ENCODE measurements at regions not wholly inside any gene's neighbourhood (a gene's known extent, or its start where the extent isn't known, plus 50 kb on each side); places are given as distances from the start of the nearest gene placed in this dataset.

DNA sequence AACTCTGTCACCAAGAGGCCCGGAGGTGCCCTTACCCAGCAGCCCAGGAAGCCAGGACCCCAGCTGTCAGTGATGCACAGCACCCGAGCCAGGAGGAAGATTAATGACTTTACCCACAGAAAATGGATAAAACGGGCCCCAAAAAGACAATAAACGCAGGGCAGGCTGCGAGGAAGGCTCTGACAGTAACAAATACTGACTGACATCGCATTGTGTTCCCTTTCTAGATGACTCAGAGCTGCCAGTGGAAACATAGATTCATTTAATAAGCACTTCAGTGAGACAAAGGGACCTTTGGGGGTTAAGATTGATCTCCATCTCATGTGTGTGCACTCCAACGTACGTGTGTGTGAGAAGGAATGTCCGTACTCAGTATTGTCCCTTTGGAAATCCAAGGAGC lies 225.3 kb upstream of the PPP2R3A start:
- DNase-seq (ENCODE audit: low spot score), result no peak

DNA sequence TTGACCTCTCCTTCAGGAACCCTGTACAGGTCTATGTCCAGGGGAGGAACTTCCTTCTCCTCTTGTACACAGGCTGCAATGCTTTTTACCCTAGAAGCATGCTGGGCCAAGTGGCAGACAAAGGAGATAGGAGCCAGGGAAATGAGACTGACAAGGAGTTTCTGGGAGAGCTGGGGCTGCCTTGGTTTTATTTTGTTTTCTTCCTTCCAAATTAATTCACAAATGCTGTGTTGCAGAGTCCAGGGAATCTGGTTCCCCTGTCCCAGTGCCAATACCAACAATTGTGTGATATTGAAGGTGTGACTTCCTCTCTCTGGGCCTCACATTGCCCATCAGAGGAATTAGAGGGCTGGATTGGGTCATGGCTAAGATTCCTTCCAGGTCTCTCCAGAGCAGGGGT lies 224.8 kb upstream of the PPP2R3A start:
- DNase-seq (ENCODE audit: low spot score), result no peak

DNA sequence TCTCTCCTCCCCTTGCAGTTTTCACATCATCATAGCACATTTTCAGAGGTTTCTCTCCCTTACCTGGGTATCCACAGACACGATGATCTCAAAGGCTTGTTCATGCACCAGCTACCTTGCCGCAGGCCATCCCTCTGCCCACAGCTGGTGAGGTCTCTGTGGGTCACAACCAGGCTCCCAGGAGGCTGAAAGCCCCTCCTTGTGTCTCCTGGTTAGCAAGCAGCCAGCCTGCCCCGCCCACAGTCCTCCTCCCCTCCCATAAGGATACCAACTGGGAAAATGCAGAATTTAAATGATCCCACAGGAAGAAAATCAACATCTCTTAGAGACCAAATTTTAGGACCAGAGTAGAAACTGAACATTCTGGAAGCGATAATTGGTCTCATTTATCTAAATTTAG lies 213.5 kb upstream of the PPP2R3A start:
- no peak for DNase-seq (ENCODE audit: low spot score)

DNA sequence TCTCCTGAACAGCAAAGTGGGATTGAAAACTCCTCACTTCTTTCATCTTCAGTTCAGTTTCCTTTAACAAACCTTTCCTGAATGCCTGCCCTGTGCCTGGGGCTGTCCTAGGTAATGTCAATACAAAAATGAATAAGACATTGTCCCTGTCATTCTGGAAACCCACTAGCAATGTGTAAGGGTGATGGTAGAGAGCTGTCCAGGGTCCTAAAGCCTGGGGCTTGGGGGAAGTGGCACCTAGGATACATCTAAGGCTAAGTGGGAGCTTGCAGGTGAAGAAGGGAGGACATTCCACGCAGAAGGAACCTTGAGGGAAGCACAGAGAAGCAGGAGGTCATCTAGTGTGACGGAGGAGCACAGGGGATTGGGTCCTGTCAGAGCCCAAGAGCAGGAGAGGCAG lies 212.7 kb upstream of the PPP2R3A start:
- no peak for DNase-seq (ENCODE audit: low spot score)

DNA sequence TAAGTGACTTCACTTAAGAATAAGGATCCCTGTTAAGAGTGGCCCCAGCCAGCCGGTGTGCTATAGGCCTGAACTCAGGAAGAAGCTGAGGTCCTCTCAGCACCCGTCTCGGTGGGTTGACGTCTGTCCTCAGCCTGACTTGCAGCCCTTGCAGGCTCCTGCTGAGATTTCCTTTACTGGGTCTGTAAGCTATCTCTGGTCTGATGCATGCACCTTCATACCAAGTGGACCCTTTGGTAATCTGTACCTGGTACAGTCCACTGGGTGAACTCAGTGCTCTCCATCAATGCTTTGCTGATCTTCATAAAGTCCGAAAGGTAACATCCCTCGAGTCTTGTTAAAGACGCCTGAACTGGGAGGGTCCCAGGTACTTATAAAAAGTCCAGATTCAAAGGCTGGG lies 212.0 kb upstream of the PPP2R3A start:
- DNase-seq (ENCODE audit: low spot score), result no peak

DNA sequence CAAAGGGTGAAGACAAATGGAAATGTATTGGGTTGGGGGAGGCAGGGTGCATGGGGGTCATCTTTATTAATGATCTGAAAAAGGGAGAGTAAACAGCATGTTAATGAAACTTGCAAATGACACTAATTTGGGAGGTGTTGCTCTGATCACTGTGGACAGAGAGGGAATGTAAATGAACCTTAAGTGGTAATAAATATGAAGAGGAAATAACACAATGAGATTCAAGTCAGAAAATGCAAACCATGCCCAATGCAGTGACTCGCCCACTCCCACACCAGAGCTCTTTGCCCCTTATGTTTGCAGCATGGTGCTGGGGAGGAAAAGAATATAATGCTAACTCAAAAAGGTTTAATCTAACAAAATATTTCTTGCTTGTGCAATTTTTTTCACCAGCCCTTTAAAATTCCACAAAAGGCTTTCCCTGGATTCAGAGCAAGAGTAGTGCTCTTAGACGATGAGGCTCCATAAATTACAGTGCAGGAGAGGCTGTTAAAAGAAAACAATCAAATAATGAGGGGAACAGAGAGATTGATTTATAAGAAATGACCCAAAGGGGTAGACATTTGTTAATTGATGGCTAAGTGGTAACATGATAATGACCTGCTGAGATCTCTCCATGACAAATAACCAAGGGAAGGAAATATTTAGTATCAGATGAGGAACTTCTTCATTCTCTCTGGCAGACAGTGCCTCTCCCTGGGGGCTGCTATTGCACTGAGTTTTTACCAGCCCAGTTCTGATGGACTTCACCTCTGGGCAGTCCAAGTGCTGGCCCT lies 210.0 kb upstream of the PPP2R3A start:
- DNase-seq (ENCODE audit: low spot score), result no peak

DNA sequence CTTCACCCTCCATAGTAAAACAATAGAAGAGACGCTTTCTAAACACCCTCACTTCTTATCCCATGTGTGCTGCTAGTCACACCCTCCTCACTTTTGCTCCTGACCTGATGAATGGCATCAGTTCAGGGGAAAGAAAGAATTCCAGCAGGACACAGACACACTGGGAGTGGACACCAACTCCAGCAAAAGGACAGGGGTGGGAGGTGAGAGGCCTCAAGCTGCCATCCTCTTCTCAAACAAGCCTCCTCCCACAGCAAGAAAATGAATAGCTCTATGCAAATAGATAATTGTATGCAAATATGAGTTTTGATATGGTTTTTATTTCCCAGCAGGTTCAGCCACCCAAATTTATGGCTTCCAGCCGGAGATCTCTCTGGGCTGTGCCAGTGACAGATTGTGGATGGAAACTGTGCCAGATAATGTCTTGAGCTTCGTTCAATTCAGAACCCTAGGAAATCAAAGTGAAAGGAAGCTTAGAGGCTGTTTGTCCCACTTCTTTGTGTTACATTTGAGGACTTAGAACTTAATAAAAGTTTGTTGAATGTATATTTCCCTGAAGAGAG lies 209.3 kb upstream of the PPP2R3A start:
- DNase-seq (ENCODE audit: low spot score), result no peak

DNA sequence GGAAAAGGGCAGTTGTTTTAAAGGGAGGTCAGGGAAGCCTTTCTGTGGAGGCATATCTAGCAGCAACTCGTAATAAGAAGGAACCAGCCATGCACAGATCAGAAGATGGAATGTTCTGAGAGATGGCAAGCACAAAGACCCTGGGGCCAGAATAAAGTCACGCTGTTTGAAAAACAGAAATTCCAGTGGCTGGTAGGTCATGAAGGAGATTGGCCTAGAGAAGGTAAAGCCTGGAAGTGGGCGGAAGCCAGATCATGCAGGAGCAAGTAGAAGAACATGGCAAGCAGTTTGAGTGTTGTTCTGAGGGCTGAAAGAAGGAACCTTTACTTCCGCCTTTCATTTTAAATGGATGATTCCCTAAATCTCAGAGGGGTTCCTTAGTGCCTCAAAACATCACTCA lies 208.1 kb upstream of the PPP2R3A start:
- DNase-seq (ENCODE audit: low spot score), result no peak

DNA sequence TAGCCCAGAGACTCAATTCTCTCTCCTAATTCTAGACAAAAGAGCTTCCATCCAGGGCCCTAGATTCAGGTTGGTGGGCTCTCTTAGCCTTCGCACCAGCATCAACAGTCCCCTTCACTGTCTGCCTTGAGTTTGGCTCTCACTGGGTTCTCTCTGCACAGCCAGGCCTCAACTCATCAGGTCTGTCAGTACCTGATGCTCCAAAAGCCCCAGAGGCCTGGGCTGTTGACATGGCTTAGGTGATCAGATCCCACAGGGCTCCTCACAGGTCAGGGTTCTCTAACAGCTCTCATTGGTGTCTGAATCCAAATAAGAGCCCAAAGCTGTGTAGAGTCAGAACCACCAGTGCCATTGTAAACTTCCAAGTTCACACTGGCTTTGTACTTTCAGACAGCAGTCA lies 206.6 kb upstream of the PPP2R3A start:
- DNase-seq (ENCODE audit: low spot score), result no peak

DNA sequence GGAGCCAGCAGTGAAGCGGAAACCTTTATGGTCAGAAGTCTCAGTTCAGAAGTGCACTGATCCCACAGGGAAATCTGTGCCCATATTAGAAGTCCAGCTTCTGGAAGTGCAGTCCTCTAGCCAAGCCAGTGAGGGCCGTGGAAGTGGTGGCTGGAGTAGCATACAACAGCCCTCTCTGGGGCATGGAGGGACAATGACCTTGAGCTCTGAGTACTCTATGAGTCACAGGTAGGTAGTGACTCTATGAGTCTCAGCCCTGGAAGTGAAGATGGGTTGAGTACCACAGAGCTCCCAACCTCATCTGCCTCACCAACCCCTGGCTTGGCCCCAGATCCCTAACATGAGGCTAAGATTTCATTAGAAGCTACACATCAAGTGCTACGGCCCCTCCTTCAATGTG lies 205.9 kb upstream of the PPP2R3A start:
- DNase-seq (ENCODE audit: low spot score), result no peak

DNA sequence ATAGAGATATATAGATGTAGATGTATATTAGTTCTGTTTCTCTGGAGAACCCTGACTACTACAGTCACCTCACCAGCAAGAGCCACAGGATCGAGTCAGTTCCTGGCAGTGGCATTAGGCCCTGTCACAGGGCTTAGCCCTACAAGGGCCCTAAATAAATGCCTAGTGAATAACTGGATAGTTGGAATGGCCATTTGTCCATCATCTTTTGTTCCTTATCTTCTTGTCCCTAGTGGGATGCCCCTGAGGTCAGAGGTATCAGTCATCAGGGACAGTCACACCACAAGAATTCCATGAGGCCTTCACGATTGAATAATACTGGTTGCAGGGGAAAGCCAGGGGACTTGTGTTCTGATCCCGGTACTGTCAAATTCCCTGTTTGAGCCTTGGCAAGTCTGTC lies 204.9 kb upstream of the PPP2R3A start:
- no peak for DNase-seq (ENCODE audit: low spot score)

DNA sequence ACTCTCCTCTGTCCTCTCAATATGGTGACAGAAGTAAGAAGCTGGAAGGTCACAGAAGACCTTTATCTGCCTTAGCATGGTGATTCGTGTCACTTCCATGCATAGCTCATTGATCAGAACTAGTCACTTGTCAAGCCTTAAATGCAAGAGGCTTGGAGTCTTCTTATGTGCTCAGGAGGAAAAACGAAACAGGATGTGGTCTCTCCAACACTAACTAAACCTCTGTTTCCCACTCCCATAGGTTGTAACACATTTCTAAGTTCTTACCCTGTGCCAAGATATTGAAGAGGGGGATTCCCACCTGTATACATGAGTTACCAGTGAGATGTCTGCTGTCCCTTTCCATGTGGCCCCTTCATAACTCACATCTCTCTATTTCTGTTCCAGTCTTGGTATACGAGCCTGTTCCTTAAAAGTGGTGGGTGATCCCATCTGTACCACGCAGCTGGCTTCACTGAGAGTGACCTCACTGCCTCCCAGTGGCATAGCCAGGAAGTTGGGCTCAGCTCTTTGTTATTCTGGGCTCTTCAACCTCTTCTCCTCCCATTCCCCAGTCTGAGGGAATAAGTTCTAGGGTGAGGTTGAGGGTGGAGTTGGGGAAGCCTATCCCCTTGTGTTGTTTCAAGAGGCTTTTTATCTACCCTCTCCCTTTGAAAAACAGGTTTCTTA lies 203.2 kb upstream of the PPP2R3A start:
- DNase-seq (ENCODE audit: low spot score), result no peak

DNA sequence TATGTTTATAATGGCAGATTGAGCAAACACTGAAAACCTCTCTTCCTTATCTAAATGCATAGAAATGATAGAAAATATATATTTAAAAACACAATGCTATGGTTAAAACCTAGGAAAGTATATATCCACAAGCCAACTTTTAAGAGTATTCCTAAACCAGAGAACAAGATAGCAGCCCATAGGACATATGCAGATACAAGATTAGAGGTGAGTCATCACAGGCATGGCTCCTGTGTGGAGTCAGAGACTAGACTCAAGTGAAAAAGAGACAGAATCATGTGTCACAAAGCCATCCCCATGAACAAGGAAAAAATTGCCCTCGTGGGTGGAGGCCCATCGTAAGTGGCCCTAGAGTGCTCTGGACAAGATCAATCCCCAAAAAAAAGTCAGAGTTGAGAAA lies 199.4 kb upstream of the PPP2R3A start:
- DNase-seq (ENCODE audit: low spot score), result no peak

DNA sequence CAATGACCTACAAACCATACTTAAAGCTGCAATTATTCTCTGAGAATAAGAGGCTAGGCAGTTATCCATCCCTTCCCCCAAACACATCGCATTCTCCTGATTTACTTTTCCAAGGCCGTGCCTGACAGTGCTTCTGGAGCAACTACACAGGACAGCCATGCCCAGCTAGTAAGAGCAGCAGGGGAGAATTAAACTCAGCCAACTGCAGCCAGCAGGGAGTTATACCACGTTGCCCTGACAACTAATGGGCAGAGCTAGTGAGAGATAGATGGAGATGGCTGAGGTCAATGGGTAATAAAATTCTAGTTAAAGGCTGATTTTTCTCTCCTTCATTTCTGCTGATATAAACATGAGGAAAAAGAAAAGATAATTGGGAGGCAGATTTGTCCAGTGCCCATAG lies 193.8 kb upstream of the PPP2R3A start:
- no peak for DNase-seq (ENCODE audit: low spot score)

DNA sequence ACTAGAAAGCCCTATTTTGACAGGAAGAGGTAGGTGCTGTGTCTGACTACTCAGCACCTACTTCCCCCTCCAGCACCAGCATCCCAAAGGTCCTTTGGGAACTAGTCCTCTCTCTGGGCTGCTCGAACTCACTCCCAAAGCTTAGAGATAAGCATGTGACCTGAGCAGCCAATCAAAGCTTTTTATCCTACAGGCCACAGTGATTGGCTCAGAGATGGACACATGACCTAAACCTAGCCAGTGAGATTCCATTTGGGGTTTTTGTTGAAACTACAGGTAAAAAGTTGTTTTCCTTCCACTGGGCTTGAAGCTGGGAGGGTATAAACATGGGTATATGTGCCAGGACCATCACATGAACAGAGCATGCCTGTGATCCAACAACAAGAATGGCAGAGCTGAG lies 186.5 kb upstream of the PPP2R3A start:
- DNase-seq (ENCODE audit: low spot score), result no peak

DNA sequence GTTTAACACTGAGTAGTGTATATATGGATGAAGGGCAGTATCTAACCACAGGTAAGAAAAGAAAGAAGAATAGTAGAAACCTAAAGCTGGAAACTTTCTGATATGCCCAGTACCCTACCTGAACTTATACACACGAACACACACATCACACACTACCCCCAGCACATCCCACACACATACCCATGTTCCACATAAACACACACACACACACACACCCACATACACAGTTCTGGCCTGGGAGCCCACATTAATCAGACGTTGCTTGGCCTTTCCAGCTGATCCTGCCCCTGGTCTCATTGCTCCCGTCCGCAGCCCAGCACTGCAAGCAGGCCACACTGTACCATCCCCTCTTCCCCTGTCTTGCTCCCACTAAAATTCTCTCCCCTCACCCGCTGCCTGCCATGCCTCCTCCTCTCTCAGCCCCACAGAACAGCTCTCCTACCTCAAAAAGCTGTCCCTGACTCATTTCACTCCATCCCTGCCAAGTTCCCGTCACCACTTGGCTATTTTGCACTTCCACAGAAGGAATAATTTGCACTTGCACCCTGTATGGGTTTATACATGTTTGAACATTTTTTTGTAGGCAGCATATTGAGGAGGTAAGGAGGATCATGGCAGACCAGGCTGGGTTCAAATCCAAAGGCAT lies 185.8 kb upstream of the PPP2R3A start:
- DNase-seq (ENCODE audit: low spot score), result no peak

DNA sequence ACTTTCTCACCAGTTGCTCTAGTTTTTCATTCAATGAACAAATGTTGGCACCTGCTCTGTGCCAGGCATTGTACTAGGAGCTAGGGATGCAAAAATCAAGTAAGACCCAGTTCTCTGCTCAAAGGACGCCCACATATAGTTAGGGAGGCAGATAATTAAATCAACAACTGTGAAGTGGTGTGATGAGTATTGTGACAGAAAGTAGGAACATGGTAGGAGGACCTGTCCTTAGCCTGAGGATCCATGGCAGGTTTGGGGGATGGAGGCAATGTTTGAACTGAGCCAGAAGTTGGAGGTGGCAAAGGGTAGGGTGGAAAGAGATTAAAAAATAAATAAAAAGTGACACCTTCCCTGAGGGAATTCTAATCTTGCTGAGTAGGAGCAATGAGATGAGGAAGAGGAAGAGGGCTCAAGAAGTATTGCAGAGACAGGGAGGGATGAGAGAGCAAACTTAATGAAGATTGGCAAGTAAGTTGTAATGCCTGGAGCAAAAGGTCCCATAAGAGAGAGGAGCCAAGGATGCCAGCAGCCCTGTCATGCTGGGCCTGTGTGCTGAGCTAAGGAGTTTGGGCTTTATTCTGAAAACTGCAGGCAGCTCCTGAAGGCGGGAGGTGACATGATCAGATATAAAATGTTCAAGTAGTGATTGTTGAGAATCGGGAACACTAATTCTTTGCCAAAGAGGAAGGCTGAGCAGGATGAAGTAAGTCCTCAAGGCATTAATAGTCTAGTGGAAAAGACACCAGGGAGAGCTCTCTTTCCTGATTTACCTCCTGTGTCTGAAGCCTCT lies 184.3 kb upstream of the PPP2R3A start:
- DNase-seq (ENCODE audit: low spot score), result no peak

DNA sequence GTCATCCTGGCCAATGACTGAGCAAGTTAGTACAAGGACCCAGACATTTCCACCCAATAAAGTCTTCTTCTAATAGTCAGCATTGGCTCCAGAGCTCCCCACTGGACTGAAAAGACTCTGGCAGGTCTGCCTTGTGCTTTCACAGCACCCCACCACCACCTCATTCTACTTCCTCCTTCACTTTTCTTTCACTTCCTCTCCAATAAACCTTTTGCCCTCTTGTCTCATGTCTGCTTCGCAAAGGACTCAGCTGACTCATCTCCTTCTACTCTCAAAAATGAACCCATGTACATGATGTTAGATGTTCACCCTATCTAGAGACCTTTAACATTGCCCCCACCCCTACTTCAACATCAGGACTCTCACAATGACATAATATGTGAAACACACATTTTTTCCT lies 181.0 kb upstream of the PPP2R3A start:
- DNase-seq (ENCODE audit: low spot score), result peak; percentile 39

DNA sequence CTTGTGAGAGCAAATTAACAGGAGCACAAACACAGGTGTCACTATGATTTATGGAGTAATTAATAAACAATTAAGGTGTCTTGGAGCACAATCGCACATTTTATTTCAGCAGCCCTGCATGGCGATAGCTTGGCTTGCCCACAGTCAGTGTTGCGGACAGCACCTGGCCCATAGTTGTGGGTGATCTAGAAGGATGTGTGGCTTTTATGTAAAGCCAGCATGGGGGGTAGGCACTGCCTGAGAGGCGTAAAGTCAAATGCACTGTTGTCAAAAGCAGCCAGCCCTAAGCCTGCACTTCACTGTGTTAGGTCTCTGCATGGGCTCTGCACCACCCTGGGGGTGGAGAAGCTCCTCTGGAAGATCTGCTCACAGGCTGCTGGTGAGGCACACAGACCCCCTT lies 177.4 kb upstream of the PPP2R3A start:
- no peak for DNase-seq (ENCODE audit: low spot score)

DNA sequence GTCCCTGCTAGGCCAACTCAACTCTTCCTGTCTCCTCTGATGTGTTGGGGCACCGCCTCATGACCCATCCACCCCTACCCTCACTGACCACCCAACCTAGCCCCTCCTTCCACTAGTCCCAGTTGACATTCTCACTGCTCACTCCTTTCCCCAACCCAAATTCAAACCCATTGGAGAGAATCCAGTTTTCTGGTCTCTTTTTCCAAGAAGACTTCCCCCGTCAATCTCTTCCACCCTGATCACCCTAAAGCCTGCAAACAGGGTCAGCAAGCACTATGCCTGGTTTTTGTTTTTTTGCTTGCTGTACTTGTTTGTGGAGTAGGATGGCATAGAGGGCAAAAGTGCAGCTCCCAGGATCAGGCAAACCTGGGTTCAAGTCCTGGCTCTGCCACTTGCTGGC lies 176.6 kb upstream of the PPP2R3A start:
- no peak for DNase-seq (ENCODE audit: low spot score)

DNA sequence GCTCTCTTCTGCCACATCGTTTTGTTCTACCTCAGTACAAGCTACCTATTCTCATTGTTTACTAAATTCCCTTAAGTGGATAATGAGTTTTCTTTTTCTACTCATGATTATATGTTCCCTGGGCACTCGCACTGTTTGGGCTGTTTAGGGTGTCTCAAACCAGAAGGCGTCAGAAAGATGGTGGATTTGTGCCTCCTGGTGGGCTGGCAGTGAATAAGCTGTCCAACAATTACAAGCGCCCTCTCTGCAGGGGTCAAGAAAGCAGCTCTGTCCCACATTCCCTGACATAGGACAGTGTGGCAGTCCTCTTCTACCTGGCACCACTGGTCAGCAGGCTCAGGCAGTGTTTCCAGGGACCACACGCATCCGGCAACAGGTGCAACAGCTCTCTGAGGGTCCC lies 173.4 kb upstream of the PPP2R3A start:
- DNase-seq (ENCODE audit: low spot score), result no peak

DNA sequence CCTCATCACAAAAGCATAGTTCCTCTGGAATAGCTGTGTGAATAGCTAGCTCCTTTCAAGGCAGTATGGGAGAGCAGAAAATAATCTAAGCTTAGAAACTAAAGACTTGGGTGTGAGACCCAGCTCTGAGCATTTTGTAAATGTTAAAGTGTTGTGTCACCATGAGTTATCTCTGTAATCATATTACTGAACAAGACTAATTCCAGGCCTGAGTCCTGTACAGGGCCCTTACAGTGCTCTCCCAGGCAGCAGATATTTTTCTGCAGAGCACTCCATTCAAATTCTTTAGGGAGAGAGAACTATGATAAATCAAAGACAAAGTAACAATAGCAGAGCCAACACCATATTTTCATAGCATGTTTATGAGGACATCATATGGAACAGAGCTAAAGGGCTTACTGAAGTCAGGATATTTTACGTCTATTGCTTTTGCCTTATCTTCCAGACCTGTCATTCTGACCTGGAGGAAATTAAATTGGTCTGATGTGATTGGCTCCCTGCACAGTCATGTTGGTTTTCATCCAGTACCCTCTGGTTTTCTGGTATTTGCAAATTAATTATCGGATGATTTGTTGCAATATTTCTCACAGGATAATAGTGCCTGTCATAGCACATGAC lies 172.6 kb upstream of the PPP2R3A start:
- DNase-seq (ENCODE audit: low spot score), result no peak

All from globus pallidus (tissue), 1 donor.